IMR-90 (cell line): ENCODE measurements at regions not wholly inside any gene's neighbourhood (a gene's known extent, or its start where the extent isn't known, plus 50 kb on each side); places are given as distances from the start of the nearest gene placed in this dataset.

ENCODE experiments used
- ATAC-seq: fragments of 200-7000 bp; cut with Tn5 transposase; 2 replicates; pipeline ENCODE4 v1.9.1; 2020; ENCODE audit warnings: low read depth, mild to moderate bottlenecking, moderate library complexity
- BruUV-seq: library from RNA; stranded (reverse); fragments of 400-500 nt; replicated peaks from 2 replicates; lab custom pipeline; 2021; lab: Mats Ljungman, UMichigan
- CTCF ChIA-PET: fragments of 300-600 bp; formaldehyde crosslinking; extraction: SDS; loops from one replicate; lab custom pipeline; 2021; ENCODE audit warnings: antibody characterized with exemption; lab: Yijun Ruan, JAX
- POLR2A ChIA-PET: fragments of 300-600 bp; sonication (Branson Sonifier 250); formaldehyde crosslinking; loops from one replicate; lab custom pipeline; 2022; ENCODE audit warnings: antibody characterized with exemption; ENCODE audit not compliant: unreplicated experiment; lab: Charles Lee
- DNase-seq: peaks from one replicate; pipeline ENCODE4 v3.0.0; 2013
- H2AFZ ChIP-seq: replicated peaks from 2 replicates; pipeline ENCODE3; 2013; ENCODE audit warnings: low read length, mild to moderate bottlenecking; ENCODE audit not compliant: poor library complexity
- H2AK5ac ChIP-seq: 2 replicates; pipeline ENCODE4 v1.6.1; 2013; ENCODE audit warnings: low read depth, low read length, inconsistent platforms
- H2AK9ac ChIP-seq: replicated peaks from 2 replicates; pipeline ENCODE3; 2013; ENCODE audit warnings: mild to moderate bottlenecking, low read depth, low read length, moderate library complexity; ENCODE audit not compliant: poor library complexity
- H2BK120ac ChIP-seq: 2 replicates; pipeline ENCODE4 v1.6.1; 2013; ENCODE audit warnings: low read depth, low read length, inconsistent platforms
- H2BK15ac ChIP-seq: 3 replicates; pipeline ENCODE4 v1.6.1; 2013; ENCODE audit warnings: low read depth, low read length, inconsistent platforms
- H2BK20ac ChIP-seq: 2 replicates; pipeline ENCODE4 v1.6.1; 2013; ENCODE audit warnings: low read depth, mild to moderate bottlenecking, inconsistent platforms, low read length, moderate library complexity
- H2BK5ac ChIP-seq: 2 replicates; pipeline ENCODE4 v1.6.1; 2013; ENCODE audit warnings: mild to moderate bottlenecking, low read depth, low read length, inconsistent platforms; ENCODE audit not compliant: poor library complexity, severe bottlenecking
- H3K14ac ChIP-seq: replicated peaks from 2 replicates; pipeline ENCODE4 v1.6.1; 2013; ENCODE audit warnings: low read depth, low read length, inconsistent platforms
- H3K18ac ChIP-seq: 2 replicates; pipeline ENCODE4 v1.6.1; 2013; ENCODE audit warnings: low read depth, low read length, control low read depth
- H3K23ac ChIP-seq: 2 replicates; pipeline ENCODE4 v1.6.1; 2013; ENCODE audit warnings: low read depth, low read length, inconsistent platforms
- H3K27ac ChIP-seq: 2 replicates; pipeline ENCODE4 v1.5.1; 2013; ENCODE audit warnings: mild to moderate bottlenecking, control low read depth, low read length; ENCODE audit not compliant: insufficient read depth
- H3K27me3 ChIP-seq: 2 replicates; pipeline ENCODE4 v1.6.1; 2013; ENCODE audit warnings: low read length; ENCODE audit not compliant: control insufficient read depth, insufficient read depth
- H3K36me3 ChIP-seq: 2 replicates; pipeline ENCODE4 v1.6.1; 2013; ENCODE audit warnings: low read length, mixed read lengths; ENCODE audit not compliant: control insufficient read depth, insufficient read depth
- H3K4ac ChIP-seq: 2 replicates; pipeline ENCODE4 v1.6.1; 2013; ENCODE audit warnings: low read depth, low read length, inconsistent platforms
- H3K4me1 ChIP-seq: 2 replicates; pipeline ENCODE4 v1.6.1; 2013; ENCODE audit warnings: low read length, mixed read lengths; ENCODE audit not compliant: control insufficient read depth, insufficient read depth
- H3K4me2 ChIP-seq: 2 replicates; pipeline ENCODE4 v1.6.1; 2013; ENCODE audit warnings: low read depth, mild to moderate bottlenecking, control low read depth, low read length, moderate library complexity
- H3K4me3 ChIP-seq: 2 replicates; pipeline ENCODE4 v1.5.1; 2013; ENCODE audit warnings: low read depth, mild to moderate bottlenecking, control low read depth, low read length, moderate library complexity; ENCODE audit not compliant: insufficient read depth
- H3K56ac ChIP-seq: 2 replicates; pipeline ENCODE4 v1.6.1; 2013; ENCODE audit warnings: low read length, inconsistent platforms; ENCODE audit not compliant: insufficient read depth; ENCODE audit errors: extremely low read depth
- H3K79me1 ChIP-seq, 2 experiments: 2 replicates each; pipeline ENCODE4 v1.6.1; 2013; ENCODE audit warnings: low read length in 2 of 2, inconsistent platforms in 1 of 2, low read depth in 1 of 2
- H3K9ac ChIP-seq: 2 replicates; pipeline ENCODE4 v1.6.1; 2013; ENCODE audit warnings: low read depth, low read length, control low read depth
- H3K9me1 ChIP-seq: 2 replicates; pipeline ENCODE4 v1.6.1; 2013; ENCODE audit warnings: low read length, inconsistent platforms; ENCODE audit not compliant: insufficient read depth
- H3K9me3 ChIP-seq: 2 replicates; pipeline ENCODE4 v1.6.1; 2013; ENCODE audit warnings: low read length; ENCODE audit not compliant: control insufficient read depth, insufficient read depth
- H4K20me1 ChIP-seq: 2 replicates; pipeline ENCODE4 v1.6.1; 2013; ENCODE audit warnings: low read length, inconsistent platforms; ENCODE audit not compliant: insufficient read depth
- H4K5ac ChIP-seq: 2 replicates; pipeline ENCODE4 v1.6.1; 2013; ENCODE audit warnings: mild to moderate bottlenecking, low read depth, low read length, control low read depth
- H4K8ac ChIP-seq, 2 experiments: 2 replicates each; pipeline ENCODE4 v1.6.1; 2013; ENCODE audit warnings: low read depth in 2 of 2, low read length in 2 of 2, control low read depth in 1 of 2, inconsistent platforms in 1 of 2
- H4K91ac ChIP-seq: 2 replicates; pipeline ENCODE4 v1.6.1; 2013; ENCODE audit warnings: low read depth, low read length, inconsistent platforms; ENCODE audit not compliant: insufficient read depth
- BHLHE40 ChIP-seq: fragments of 150-350 bp; IDR thresholded peaks from 2 replicates; pipeline ENCODE4 v1.6.1; 2016; ENCODE audit warnings: mild to moderate bottlenecking, low read depth, low read length
- CEBPB ChIP-seq: IDR thresholded peaks from 2 replicates; pipeline ENCODE4 v1.6.1; 2012; ENCODE audit warnings: low read depth, low read length, improper control_type of control experiment
- MAFK ChIP-seq: IDR thresholded peaks from 2 replicates; pipeline ENCODE4 v1.6.1; 2012; ENCODE audit warnings: low read depth, low read length, improper control_type of control experiment
- MAZ ChIP-seq: IDR thresholded peaks from 2 replicates; pipeline ENCODE4 v1.6.1; 2012; ENCODE audit warnings: low read depth, mild to moderate bottlenecking, low read length, improper control_type of control experiment, moderate library complexity, borderline replicate concordance
- MXI1 ChIP-seq: IDR thresholded peaks from 2 replicates; pipeline ENCODE4 v1.6.1; 2012; ENCODE audit warnings: low read depth, mild to moderate bottlenecking, low read length, moderate library complexity, borderline replicate concordance
- RAD21 ChIP-seq: IDR thresholded peaks from 2 replicates; pipeline ENCODE4 v1.6.1; 2012; ENCODE audit warnings: low read length, improper control_type of control experiment
- RCOR1 ChIP-seq: IDR thresholded peaks from 2 replicates; pipeline ENCODE4 v1.6.1; 2012; ENCODE audit warnings: mild to moderate bottlenecking, low read length, improper control_type of control experiment; ENCODE audit not compliant: insufficient replicate concordance
- RFX5 ChIP-seq: IDR thresholded peaks from 2 replicates; pipeline ENCODE4 v1.8.0; 2012; ENCODE audit warnings: low read depth, mild to moderate bottlenecking, low read length, moderate library complexity
- SMC3 ChIP-seq: fragments of 150-350 bp; IDR thresholded peaks from 2 replicates; pipeline ENCODE4 v1.6.1; 2016; ENCODE audit warnings: low read depth, mild to moderate bottlenecking, antibody characterized with exemption, low read length, moderate library complexity
- WGBS, 2 experiments: methylation state at CpG; one replicate each; pipeline versions ENCODE4 v1.1.5 to v1.1.7; 2013; ENCODE audit warnings: missing lambda C conversion rate in 2 of 2; ENCODE audit not compliant: insufficient read length in 1 of 2; ENCODE audit errors: extremely low coverage in 2 of 2; 5-methylcytosine and 5-hydroxymethylcytosine counted together
- dilution Hi-C: fragments of 300-500 bp; cut with HindIII; formaldehyde crosslinking; loops from one replicate; pipeline ENCODE4 v1.14.3; 2018; ENCODE audit warnings: low sequenced_read_pairs; ENCODE audit not compliant: unreplicated experiment
- in situ Hi-C: fragments of 300-500 bp; cut with MboI; formaldehyde crosslinking; loops from 3 replicates; pipeline ENCODE4 v1.14.3; 2019; ENCODE audit warnings: low sequenced_read_pairs, inconsistent platforms, mixed read lengths
- intact Hi-C: fragments of 100-400 bp; cut with micrococcal nuclease; formaldehyde crosslinking; loops from 2 replicates; pipeline ENCODE4 v1.10.0; 2022
- TF ChIP-seq, protein P1 (sequence below): fragments of 150-350 bp; IDR thresholded peaks from 2 replicates; pipeline ENCODE4 v1.6.1; 2017; ENCODE audit warnings: mild to moderate bottlenecking, antibody characterized with exemption, low read length, low read depth
- TF ChIP-seq, protein P2 (sequence below): fragments of 150-350 bp; IDR thresholded peaks from 2 replicates; pipeline ENCODE4 v1.6.1; 2016; ENCODE audit warnings: low read depth, mild to moderate bottlenecking, low read length, moderate library complexity, borderline replicate concordance
- TF ChIP-seq, protein P3 (sequence below): conservative IDR thresholded peaks from 2 replicates; pipeline ENCODE4 v1.5.1; 2012; ENCODE audit warnings: mild to moderate bottlenecking, low read depth, low read length, improper control_type of control experiment

DNA sequence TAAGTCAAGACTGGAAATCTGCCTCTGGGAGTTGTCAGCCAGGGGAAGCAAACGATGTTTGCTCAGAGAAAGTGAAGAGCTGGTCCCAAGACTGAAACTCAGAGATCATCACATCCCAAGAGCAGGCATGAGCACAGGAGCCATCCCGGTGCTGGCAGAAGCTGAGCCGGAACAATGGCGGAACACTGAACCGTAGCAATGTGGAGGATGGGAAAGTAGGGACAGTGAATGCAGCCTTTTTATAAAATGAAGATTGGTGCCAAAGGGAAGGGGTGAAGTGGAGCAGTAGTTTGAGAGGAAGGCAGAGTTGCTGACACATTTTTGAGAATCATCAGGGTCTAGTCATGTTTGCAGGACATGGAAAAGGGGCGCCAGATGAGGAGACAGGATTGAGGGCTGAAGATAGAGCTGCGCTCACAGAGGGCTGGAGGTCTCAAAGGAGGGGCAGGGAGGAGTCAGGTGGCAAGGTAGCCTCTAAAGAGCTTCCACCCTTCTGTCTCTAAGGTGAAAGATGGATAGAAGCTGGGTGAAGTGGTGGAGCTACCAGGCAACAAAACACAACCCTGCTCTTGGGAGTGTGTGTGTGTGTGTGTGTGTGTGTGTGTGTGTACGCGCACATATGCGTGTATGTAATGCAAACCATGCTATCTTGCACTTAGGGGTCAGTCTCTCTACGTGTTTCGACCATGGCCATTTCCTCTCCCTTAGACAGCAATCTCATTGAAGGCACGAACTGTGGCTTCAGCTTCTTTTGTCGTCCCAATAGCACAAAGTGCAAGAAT is 94.3 kb upstream of the IRF2BP2 start:
- H3K4me2 ChIP-seq = no peak overlapping the region
- H3K23ac ChIP-seq = no peak overlapping the region
- no peak overlapping the region for H3K9ac ChIP-seq
- no peak overlapping the region for H2AFZ ChIP-seq
- H3K56ac ChIP-seq = no peak overlapping the region
- no peaks in the 10 kb centered on the region for H3K36me3 ChIP-seq
- no peak overlapping the region for H3K4me3 ChIP-seq
- H3K18ac ChIP-seq = no peak overlapping the region
- intact Hi-C loops = no loop called here
- peaks cover 16% of the 10 kb centered on the region; the same call in 1 of the 2 replicates for H3K9me1 ChIP-seq
- ChIA-PET POLR2A (no interaction called here), CTCF (interaction anchor here (1.1 kb wide), 1 partner anchor 33 kb away, joined by 3 read pairs; no protein-coding TSS in a partner anchor)
- no TSS peak for BruUV-seq
- H2BK20ac ChIP-seq = no peak overlapping the region
- dilution Hi-C loops = no loop called here
- H3K27me3 ChIP-seq = no peaks in the 10 kb centered on the region
- ATAC-seq = no peak
- H2BK15ac ChIP-seq = no peak overlapping the region
- H3K14ac ChIP-seq = no peak overlapping the region
- no peaks in the 10 kb centered on the region for H3K9me3 ChIP-seq
- H4K20me1 ChIP-seq = no peaks in the 10 kb centered on the region
- no peak overlapping the region for H2AK9ac ChIP-seq
- DNase-seq = no peak
- H2AK5ac ChIP-seq = peak overlapping the region; percentile 52
- H3K27ac ChIP-seq = no peak overlapping the region
- no peak overlapping the region for H4K8ac ChIP-seq
- H4K91ac ChIP-seq = no peak overlapping the region
- no peak overlapping the region for H4K5ac ChIP-seq
- TF ChIP-seq MXI1 = no peak
- no peak for TF ChIP-seq RAD21
- TF ChIP-seq, protein P1, sequence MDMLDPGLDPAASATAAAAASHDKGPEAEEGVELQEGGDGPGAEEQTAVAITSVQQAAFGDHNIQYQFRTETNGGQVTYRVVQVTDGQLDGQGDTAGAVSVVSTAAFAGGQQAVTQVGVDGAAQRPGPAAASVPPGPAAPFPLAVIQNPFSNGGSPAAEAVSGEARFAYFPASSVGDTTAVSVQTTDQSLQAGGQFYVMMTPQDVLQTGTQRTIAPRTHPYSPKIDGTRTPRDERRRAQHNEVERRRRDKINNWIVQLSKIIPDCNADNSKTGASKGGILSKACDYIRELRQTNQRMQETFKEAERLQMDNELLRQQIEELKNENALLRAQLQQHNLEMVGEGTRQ = no peak
- no peak for TF ChIP-seq MAZ
- no peak for TF ChIP-seq RCOR1
- TF ChIP-seq RFX5 = no peak
- TF ChIP-seq SMC3 = no peak
- no peak for TF ChIP-seq CEBPB
- no peak for TF ChIP-seq MAFK
- TF ChIP-seq, protein P2, sequence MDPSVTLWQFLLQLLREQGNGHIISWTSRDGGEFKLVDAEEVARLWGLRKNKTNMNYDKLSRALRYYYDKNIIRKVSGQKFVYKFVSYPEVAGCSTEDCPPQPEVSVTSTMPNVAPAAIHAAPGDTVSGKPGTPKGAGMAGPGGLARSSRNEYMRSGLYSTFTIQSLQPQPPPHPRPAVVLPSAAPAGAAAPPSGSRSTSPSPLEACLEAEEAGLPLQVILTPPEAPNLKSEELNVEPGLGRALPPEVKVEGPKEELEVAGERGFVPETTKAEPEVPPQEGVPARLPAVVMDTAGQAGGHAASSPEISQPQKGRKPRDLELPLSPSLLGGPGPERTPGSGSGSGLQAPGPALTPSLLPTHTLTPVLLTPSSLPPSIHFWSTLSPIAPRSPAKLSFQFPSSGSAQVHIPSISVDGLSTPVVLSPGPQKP = no peak
- TF ChIP-seq, protein P3, sequence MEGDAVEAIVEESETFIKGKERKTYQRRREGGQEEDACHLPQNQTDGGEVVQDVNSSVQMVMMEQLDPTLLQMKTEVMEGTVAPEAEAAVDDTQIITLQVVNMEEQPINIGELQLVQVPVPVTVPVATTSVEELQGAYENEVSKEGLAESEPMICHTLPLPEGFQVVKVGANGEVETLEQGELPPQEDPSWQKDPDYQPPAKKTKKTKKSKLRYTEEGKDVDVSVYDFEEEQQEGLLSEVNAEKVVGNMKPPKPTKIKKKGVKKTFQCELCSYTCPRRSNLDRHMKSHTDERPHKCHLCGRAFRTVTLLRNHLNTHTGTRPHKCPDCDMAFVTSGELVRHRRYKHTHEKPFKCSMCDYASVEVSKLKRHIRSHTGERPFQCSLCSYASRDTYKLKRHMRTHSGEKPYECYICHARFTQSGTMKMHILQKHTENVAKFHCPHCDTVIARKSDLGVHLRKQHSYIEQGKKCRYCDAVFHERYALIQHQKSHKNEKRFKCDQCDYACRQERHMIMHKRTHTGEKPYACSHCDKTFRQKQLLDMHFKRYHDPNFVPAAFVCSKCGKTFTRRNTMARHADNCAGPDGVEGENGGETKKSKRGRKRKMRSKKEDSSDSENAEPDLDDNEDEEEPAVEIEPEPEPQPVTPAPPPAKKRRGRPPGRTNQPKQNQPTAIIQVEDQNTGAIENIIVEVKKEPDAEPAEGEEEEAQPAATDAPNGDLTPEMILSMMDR = no peak
- TF ChIP-seq BHLHE40 = no peak
- no peak overlapping the region for H2BK5ac ChIP-seq
- no peak overlapping the region; the same call in 1 of the 2 replicates for H2BK120ac ChIP-seq
- H3K79me1 ChIP-seq = no peaks in the 10 kb centered on the region
- H3K4ac ChIP-seq = no peak overlapping the region
- peaks cover 13% of the 10 kb centered on the region for H3K4me1 ChIP-seq
- WGBS, 2 experiments = 97% methylated on average over 6 of the region's 14 CpGs; no CpG with 5 or more reads in 1 of the 2 experiments
- in situ Hi-C loops = no loop called here
